ENCODE measurements at regions not wholly inside any gene's neighbourhood (a gene's known extent, or its start where the extent isn't known, plus 50 kb on each side); places are given as distances from the start of the nearest gene placed in this dataset.

- TF ChIP-seq CTCF (IDR thresholded peaks at IDR 0.05) = no peak
- TF ChIP-seq POLR2A (IDR thresholded peaks at IDR 0.05) = no peak
- TF ChIP-seq POLR2AphosphoS5 (IDR thresholded peaks at IDR 0.05) = no peak
These were observed 710.6 kb upstream of the DIAPH2 start for GRCh38 chrX:95974096-95974470.

All from breast epithelium (tissue), 3 donors.